ENCODE measurements at regions not wholly inside any gene's neighbourhood (a gene's known extent, or its start where the extent isn't known, plus 50 kb on each side); places are given as distances from the start of the nearest gene placed in this dataset.
"Not testable (repeated sequence)": the region's sequence is repeated elsewhere in the genome, so short reads cannot be mapped to it uniquely, and the experiment has no call there.

DNA sequence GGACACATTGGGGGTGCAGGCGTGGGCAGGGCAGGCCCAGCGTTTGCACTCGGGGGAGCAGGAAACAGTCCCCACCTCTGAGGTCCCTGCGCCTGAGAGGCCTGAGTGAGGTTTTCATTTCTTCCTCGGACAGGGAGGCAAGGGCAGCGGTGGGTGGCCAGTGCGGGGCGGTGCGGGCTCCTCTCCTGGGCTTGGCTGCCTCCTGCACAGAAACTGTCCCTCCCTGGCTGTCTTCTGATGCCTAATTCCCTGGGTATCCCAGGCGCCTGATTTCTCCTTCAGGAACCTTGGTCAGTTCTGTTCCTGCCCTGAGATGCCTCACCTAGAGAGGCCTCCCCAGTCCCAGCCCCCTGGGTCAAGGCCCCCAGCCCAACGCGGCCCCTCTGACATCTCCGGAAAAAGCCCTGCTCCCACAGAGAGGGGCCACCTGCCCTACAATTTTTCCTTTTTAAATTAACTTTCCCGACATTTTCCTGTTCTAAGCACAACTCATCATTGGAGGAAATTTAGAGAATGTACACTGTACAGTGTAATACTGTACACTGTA is 260.3 kb downstream of the ADGRD1 start:
- FAIRE-seq, result no peak

DNA sequence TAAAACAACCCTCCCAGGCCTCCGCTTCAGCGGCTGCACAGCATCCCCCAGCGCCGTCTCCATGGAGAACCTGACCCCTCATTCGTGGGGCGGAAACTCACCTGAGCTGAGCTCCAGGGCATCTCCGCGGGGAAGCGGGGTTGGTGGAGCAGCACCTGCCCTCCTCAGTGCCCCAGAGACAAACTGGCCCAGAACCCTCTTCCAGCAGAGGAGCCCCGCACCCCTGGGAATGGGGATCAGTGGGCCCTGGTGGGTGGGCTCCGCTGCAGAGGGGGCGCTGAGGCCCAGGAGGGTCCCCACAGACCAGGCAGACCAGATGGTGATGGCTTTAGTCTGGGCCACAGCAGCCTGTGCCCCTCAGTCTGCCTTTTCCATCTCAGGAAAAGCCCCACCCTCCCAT is 261.2 kb downstream of the ADGRD1 start:
- not testable (repeated sequence) for DNase-seq (ENCODE audit: low spot score)

More for the DNA sequence above, 260.3 kb downstream of the ADGRD1 start:
- DNase-seq (ENCODE audit: low spot score), result no peak

DNA sequence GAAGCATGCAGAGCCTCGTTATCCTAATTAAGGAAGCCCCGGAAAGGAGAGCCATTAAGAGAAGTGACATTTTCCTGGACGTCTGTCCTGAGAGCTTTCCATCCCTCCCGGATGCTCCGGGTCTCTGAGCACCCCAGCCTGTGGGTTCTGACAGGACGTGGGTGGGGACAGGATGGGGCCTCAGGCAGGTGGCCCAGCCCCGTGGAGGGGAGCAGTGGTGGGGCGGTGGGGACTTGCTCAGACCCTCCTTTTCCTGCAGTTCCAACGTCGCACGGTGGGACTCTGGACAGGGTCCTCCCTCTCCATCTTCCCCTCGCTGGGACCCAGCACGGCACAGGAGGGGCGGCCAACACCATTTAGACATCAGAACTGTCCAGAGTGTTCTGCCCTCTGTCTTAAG is 262.9 kb downstream of the ADGRD1 start:
- not testable (repeated sequence) for DNase-seq (ENCODE audit: low spot score); FAIRE-seq

More for the DNA sequence above, 261.2 kb downstream of the ADGRD1 start:
- FAIRE-seq, result not testable (repeated sequence)

DNA sequence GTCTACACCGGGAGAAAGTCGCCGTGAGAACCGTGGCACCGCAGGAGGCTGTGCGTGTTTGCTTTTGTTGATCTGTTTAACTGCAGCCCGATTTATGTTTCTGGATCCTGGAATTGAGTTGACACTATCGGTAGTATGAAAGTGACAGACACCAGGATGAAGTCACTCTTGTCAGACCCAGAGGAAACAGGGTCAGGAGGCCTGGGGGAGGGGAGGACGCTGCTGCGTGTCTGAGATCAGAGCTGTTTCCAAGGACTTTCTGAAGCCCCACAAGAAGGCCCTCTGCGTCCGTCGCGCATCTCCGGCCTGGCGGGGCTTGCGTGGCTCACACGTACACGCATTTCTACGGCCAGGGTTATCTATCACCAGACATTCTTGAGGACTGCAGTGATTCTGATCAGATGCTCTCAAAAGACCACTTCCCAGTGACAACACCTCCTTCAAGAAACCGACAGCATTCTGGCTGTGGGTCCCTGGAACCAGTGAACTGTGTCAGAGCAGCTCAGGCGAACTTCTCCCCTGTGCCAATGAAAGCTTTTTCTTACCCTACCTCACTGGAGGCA is 263.4 kb downstream of the ADGRD1 start:
- FAIRE-seq, result no peak
- no peak for DNase-seq (ENCODE audit: low spot score)

DNA sequence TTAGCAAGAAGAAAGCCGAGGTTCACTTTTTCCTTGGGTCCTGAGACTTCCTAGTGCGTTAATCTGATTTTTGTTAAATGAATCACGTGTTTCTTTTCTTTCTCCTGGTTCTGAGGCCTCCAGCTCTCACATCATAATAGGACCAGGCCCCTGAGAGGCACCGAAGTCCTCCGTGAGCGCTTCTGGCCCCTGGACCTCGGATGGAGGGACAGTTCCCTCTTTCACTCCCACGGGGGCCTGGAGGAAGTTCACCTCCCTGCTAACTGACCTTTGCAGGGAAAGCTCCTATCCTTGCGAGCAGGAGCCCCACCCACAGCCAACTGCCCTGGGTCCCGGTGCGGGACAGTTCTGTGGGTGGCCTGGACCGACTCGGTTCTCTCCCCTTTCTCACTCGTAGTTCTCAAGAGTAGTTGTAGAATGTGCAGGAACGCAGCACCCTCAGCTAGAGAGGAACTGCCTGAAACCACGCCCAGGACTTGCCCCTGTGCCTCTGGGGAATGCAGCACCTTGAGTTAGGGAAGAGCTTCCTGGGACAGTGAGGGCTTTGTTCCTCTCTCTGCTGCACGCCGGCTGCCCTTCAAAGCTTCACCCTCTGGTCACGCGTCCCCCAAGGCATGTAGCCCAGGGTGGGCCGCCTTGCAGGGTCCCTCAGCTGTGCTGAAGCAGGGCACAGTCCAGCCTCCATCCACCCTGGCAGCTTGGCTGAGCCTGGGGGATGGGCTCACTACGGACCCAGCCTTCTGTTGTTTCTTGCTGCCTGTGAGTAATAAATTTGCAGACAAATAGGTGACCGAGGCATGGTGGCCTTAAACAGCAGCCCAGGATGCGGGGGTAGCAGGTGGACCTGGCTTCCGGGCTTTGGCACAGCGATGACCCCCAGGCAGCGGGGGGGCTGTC is 264.6 kb downstream of the ADGRD1 start:
- DNase-seq (ENCODE audit: low spot score) (peak; percentile 60), FAIRE-seq (no peak)

DNA sequence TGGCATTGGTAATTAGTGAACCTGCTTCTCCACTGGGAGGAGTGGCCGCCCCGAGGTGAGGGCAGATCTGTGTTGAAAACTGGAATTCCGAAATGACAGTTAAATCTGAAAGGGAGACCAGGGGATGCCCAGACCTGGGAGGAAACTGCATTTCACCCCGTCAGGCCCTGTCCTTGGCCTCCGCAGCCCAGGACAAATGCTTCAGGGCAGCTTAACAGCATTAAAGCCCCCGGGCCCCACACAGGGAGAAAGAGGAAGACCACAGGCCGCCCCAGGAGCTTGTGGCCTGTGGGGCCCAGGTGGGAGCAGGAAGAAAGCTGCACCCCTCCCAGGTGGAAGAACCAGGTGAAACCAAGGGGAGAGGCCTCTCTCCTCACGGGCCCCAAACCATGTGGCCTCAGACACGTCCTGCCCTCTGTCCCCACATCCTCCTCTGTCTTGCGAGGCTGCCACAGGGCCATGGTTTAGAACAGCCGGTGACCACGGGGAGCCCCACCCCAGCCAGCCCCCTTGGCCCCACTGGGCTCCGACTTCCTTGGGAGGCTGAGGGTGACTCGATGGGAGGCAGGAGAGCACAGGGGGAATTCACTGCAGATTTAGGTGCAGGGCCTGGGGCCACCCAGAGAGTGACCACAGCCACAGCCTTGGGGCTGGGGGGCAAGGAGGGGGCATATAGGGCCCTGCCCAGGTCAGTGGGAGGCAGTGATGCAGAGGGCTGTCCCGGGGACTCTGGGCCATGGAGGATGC is 265.4 kb downstream of the ADGRD1 start:
- no peak for FAIRE-seq
- DNase-seq (ENCODE audit: low spot score), result no peak

DNA sequence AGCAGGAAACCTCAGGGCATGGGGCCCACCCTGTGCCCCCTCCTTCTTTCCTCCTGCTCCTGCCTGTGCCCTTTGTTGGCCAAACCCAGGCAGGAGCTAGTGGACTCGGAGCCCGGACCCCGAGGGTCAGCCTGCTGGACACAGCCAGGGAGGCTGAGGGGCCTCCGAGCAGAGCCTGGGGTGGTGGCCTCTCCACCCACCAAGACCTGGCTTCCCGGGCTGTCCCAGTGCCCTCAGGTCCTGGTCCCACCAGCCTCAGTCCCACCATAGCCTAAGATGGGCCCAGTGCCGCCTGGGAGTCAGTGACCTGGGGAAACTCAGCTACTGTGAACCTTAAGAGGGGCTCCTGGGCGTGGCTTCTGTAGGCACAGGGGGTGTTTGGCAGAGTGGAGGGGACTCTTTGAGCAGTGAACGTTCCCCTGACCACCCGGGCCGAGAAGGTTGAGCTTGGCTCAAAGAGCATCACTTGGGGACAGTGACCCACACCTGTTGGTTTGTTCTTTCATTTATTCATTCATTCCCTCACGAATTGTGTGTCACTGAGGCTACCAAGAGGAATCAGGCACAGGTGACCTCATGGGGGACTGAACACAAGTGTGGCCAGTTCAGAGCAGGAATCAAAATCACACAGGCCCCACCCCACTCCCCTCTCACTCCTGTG is 266.1 kb downstream of the ADGRD1 start:
- FAIRE-seq (no peak), DNase-seq (ENCODE audit: low spot score) (no peak)

DNA sequence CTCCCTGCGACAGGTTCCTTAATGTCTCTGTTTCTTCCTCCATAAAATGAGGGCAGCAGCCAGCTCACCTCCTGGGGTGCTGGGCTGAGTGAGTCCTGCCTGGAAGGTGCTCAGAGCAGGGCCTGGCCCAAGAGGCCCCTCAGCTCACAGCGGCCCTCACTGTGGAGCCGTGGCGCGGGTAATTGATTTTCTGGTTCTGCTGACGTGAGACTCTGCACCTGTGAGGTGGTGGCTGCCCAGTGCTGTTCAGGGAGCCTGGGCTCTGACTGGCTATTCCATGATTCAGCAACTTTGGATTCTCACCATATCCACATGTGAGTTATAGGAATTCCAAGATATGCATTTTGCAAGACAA is 266.6 kb downstream of the ADGRD1 start:
- FAIRE-seq, result no peak

DNA sequence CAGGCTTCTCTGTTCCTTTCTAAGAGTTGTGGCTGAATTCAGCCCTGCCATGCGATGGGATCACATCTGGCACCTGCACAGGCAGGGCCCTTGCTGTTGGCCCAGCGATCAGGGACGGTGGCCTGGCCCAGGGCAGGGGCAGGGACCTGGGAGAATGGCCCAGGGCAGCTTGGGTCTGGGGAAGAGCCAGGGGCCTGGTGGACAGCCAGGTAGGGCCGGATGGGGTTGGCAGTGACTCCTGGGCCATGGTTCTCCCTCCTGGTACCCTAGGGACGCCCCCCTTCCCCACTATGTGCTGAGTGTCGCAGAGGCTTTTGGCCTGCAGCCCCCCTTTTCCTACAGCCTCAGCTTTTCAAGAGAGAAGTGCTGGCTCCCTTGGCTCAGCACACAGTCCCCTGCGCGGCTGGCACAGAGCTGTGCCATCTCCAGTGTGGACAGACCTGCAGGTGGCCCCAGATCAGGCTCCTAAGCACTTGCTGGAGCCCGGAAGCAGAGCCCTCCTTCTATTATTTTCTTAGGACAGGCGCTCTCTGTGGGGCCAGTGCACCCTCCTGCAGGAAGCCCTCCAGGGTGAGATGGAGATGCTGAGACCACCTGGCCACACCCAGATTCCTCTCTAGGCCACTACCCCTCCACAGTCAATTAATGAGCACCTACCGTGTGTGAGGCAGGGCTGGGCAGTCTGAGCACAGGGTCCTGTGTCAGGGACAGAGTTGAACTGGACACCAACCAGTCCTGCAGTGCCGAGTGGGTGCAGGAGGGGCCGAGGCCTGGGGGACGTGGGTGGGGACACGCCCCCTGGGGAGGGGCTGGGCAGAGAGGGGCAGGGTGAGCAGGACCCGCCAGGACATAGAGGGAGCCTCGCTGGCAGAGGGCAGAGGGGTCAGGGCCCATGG is 267.6 kb downstream of the ADGRD1 start:
- DNase-seq (ENCODE audit: low spot score), result no peak
- no peak for FAIRE-seq

More for the DNA sequence above, 266.6 kb downstream of the ADGRD1 start:
- no peak for DNase-seq (ENCODE audit: low spot score)

DNA sequence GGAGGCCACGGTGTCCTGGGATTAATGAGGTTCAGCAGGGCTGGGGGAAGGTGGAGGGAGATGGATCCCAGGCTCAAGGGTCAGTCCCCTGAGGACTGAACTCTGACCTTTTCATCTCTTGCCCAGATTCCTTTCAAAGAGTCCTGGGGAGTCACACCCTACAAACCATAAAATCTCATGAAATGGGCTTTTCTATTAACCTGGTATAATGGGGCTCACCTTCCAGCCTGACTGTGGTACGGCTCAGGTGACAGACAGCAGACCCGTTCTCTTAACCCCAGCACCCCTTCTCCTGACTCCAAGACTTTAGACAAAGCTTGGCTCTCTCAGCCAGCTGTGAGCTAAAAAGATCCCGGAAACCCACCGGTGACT is 268.2 kb downstream of the ADGRD1 start:
- DNase-seq (ENCODE audit: low spot score), result no peak
- no peak for FAIRE-seq

DNA sequence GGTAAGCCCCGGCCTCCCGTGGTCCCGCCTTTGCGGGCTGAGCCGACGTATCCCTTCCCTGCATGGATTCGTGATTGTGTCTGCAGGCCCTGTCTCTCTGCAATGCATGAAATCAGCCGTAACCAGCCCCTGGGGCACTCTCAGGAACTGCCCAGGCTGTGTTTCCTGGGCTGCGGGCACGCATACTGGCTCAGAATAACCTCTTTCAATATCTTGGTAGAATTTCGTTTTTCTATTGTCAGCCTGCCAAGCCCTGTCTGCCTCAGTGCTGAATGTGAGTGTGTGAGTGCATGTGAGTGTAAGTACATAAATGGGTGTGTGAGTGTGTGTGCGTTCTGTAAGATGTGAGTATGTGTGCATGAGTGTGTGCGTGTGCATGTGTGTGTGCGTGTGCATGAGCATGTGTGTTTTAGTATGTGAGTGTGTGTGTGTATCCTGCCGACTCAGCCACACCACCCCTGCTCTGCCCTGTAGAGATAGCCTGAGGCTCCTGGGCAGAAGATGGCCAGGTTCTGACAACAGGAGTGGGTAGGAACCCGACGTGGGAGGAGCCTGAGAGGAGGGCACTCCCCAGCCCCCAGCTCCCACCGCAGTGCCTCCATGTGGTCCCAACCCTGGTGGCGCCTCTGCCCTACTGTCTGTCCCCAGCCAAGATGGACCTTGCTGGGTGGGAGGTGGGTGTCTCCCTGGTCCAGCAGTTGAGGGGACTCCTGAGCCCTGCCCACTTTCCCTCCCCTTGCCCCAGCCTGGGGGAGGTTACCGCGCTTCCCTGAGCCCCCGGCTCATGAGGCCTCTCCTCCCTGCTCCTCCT is 268.8 kb downstream of the ADGRD1 start:
- no peak for FAIRE-seq
- no peak for DNase-seq (ENCODE audit: low spot score)

DNA sequence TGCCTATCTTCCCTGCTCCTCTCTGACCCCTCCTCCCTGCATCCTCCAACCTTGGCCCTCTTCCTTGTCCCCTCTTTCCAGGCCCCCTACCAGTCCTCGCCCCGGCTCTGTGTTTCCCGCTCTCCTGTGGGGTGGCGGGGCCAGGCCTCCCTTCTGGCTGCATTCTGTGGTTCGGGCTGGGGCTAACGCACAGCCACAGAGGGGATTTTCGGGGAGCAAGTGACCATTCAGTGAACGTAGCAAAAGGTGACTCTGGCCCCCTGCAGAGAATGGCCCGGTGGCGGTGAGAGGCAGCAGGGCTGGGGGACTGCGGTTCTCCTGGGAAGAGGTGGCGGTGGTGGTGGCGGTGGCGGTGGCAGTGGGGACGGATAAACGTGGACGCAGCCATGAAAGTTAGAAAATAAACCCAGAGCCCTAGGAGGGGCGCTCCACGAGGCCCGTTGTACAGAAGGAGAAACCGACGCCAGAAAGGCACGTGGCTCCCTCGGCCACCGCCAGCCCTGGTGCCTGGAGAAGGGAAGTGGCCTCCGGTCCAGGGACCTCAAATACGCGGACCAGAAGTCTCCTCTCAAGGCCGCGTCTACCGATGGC is 269.6 kb downstream of the ADGRD1 start:
- DNase-seq (ENCODE audit: low spot score), result no peak
- no peak for FAIRE-seq

DNA sequence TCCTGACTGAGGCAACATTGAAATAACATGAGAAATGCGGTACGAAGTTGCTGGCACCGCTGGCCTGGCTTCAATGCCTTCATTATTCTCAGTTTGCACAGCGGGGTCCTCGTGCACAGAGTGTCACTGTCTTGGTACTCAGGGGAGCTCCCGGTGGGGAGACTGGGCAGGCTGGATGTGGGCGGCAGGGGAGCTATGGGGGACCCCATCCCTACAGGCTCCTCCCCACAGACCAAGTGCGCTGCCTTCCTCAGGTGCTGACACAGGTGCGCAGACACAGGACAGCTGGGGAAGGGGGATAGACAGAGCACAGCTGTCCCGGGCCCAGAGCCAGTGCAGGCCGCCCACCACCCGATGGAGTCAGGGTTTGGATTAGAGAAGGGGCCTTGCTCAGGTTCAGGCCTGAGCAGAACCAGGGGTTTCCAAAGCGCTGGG is 270.1 kb downstream of the ADGRD1 start:
- FAIRE-seq (no peak), DNase-seq (ENCODE audit: low spot score) (no peak)

DNA sequence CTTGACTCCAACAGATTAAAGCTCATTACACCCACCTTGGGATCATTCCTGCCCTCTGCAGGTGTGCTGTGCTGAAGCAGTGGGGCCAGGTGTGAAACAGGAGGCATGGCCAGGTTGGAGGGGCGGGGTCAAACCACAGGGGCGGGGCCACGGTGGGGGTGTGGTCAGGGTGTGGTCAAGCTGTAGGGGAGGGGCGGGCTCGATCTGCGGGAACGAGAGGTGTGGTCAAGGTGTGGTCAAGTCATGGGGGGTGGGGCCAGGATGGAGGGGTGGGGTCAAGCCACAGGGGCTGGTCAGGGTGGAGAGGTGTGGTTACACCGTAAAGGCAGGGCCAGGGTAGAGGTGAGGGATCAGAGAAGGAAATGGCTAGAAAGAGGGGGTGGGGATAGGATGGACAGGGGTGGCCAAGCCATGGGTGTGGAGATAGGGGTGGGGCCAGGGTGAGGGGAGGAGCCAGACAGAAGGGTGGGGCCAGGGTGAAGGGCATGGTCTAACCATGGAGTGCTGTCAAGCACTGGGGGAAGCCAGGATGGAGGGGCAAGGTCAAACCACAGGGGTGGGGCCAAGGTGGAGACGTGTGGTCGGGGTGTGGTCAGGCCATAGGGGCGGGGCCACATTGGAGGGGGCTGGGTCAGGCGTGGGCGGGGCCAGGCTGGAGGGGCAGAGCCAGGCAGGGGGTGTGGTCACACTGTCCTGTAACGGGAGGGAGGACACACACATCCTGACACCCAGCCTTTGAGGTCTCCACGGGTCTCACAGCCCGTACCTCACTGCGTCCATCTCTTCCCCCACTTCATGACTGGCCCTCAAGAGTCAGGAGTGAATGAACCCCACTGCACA is 270.7 kb downstream of the ADGRD1 start:
- peak; percentile 97 for FAIRE-seq

DNA sequence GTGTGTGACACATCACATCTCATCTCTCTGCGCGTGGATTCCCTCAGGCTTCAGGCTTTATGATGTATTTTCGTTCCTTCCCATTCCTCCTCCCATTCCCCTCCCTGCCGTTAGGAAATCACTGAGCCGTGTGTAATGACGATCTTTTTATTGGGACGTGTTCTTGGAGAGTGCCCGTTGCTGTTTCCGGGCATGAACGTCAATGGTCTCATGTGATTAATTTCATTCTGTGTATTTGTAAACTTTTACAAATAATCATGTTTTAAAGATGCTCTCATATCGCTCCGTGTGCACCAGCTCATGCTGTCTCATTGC is 271.3 kb downstream of the ADGRD1 start:
- not testable (repeated sequence) for FAIRE-seq; DNase-seq (ENCODE audit: low spot score)

More for the DNA sequence above, 270.7 kb downstream of the ADGRD1 start:
- not testable (repeated sequence) for DNase-seq (ENCODE audit: low spot score)

DNA sequence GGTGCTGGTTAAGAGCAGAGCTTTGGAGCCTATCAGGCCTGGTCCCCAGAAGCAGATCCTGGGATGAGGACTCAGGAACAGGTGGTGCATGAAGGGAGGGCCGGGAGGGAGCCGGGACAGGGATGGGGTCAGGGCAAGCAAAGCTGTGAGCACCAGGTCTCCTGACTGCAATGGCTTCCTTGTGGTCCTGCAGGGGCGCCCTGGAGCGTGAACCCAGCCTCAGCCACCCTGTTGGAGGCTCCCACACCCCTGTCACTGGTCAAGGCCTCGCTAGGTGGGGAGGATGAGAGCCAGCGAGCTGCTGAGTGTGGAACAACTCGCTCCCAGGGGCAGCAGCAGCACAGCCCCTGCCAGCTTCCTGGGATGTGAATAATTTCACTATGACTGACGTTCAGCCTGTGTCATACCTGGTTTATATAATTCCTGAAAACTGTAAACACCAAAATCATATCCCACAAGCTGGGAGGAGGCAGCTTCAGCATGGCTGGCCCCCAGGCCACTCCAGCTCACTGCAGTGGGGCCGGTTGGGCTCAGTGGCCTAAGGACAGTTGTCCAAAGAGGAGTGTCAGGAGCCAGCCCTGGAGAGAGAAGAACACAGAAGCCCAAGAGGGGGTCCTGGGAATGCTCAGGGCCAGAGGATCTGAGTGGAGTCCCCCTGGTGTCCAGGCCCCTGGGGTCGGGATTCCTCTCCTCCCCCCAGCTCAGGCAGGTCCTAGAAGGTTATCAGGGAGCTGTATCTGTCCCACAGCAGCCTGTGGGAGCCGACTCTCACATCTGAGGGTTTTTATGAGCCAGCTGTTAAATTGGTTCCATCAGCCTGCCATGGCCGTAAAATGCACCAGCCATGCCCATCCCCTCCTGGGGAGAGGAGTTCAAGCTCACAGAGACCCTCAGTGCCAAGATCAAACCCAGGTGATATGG is 272.9 kb downstream of the ADGRD1 start:
- FAIRE-seq, result no peak
- no peak for DNase-seq (ENCODE audit: low spot score)

DNA sequence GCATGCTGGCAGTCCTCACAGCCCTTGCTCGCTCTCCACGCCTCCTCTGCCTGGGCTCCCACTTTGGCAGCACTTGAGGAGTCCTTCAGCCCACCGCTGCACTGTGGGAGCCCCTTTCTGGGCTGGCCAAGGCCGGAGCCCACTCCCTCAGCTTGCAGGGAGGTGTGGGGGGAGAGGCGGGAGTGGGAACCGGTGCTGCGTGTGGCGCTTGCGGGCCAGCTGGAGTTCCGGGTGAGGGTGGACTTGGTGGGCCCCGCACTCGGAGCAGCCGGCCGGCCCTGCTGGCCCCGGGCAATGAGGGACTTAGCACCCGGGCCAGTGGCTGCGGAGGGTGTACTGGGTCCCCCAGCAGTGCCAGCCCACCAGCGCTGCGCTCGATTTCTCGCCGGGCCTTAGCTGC is 273.9 kb downstream of the ADGRD1 start:
- not testable (repeated sequence) for FAIRE-seq; DNase-seq (ENCODE audit: low spot score)
